NCI-H345 treated with DMSO at 0.1 percent for 48 hours (cell line): ENCODE measurements at regions not wholly inside any gene's neighbourhood (a gene's known extent, or its start where the extent isn't known, plus 50 kb on each side); places are given as distances from the start of the nearest gene placed in this dataset.
"Not testable (repeated sequence)": the region's sequence is repeated elsewhere in the genome, so short reads cannot be mapped to it uniquely, and the experiment has no call there.

Experiments used
- DNase-seq: peaks from one replicate; lab custom pipeline; 2025; ENCODE audit not compliant: unreplicated experiment; lab: John Stamatoyannopoulos, UW

GRCh38 chr5:74464512-74465209 lies 175.9 kb downstream of the ENC1 start:
- DNase-seq, result no peak

- DNase-seq, result no peak
Measured at GRCh38 chr5:74462356-74462755, 178.2 kb downstream of the ENC1 start.

- no peak for DNase-seq
Measured at GRCh38 chr5:74461251-74461650, 179.3 kb downstream of the ENC1 start.

GRCh38 chr5:74460694-74461093 lies 179.8 kb downstream of the ENC1 start:
- DNase-seq, result no peak

GRCh38 chr5:74459984-74460383 lies 180.5 kb downstream of the ENC1 start:
- DNase-seq, result no peak

- no peak for DNase-seq
Measured at GRCh38 chr5:74457876-74458275, 182.7 kb downstream of the ENC1 start.

- no peak for DNase-seq
Measured at GRCh38 chr5:74454263-74455030, 186.1 kb downstream of the ENC1 start.

GRCh38 chr5:74452856-74453255 lies 187.7 kb downstream of the ENC1 start:
- no peak for DNase-seq

- DNase-seq, result no peak
Measured at GRCh38 chr5:74450095-74450494, 190.4 kb downstream of the ENC1 start.

GRCh38 chr5:74446725-74447241 lies 193.7 kb downstream of the ENC1 start:
- no peak for DNase-seq

GRCh38 chr5:74442466-74442865 lies 198.1 kb downstream of the ENC1 start:
- DNase-seq, result no peak

GRCh38 chr5:74441616-74442015 lies 198.9 kb downstream of the ENC1 start:
- DNase-seq, result no peak

GRCh38 chr5:74440341-74440740 lies 200.2 kb downstream of the ENC1 start:
- DNase-seq, result no peak

GRCh38 chr5:74437870-74438269 lies 202.7 kb downstream of the ENC1 start:
- not testable (repeated sequence) for DNase-seq

GRCh38 chr5:74433896-74434829 lies 206.4 kb downstream of the ENC1 start:
- no peak for DNase-seq

GRCh38 chr5:74433255-74433895 lies 207.2 kb downstream of the ENC1 start:
- no peak for DNase-seq

- DNase-seq, result no peak
Measured at GRCh38 chr5:74432721-74433120, 207.8 kb downstream of the ENC1 start.

- no peak for DNase-seq
Measured at GRCh38 chr5:74432216-74432615, 208.3 kb downstream of the ENC1 start.

- no peak for DNase-seq
Measured at GRCh38 chr5:74431290-74431669, 209.2 kb downstream of the ENC1 start.

GRCh38 chr5:74430631-74431289 lies 209.8 kb downstream of the ENC1 start:
- DNase-seq, result no peak
